Activated T-cell treated with anti-CD3 and anti-CD28 coated beads for 48 hours (primary cell): ENCODE measurements at regions not wholly inside any gene's neighbourhood (a gene's known extent, or its start where the extent isn't known, plus 50 kb on each side); places are given as distances from the start of the nearest gene placed in this dataset.
"Not testable (repeated sequence)": the region's sequence is repeated elsewhere in the genome, so short reads cannot be mapped to it uniquely, and the experiment has no call there.

ENCODE experiments used
- DNase-seq: peaks from one replicate; pipeline ENCODE4 v3.0.0-alpha.2; 2020; ENCODE audit warnings: low read depth

GRCh38 chr2:159880729-159881128 lies 82.7 kb upstream of the CD302 start:
- DNase-seq = no peak

- DNase-seq = peak; percentile 29
Observed at GRCh38 chr2:159879051-159879604, 81.1 kb upstream of the CD302 start.

- DNase-seq = no peak
Observed at GRCh38 chr2:159875083-159875482, 77.1 kb upstream of the CD302 start.

GRCh38 chr2:159873258-159873657 lies 75.2 kb upstream of the CD302 start:
- DNase-seq = no peak

- no peak for DNase-seq
Observed at GRCh38 chr2:159872353-159872752, 74.3 kb upstream of the CD302 start.

- not testable (repeated sequence) for DNase-seq
Observed at GRCh38 chr2:159868598-159869159, 70.7 kb upstream of the CD302 start.

- no peak for DNase-seq
Observed at GRCh38 chr2:159867567-159868361, 69.8 kb upstream of the CD302 start.

GRCh38 chr2:159863526-159864160 lies 65.6 kb upstream of the CD302 start:
- DNase-seq = no peak

- no peak for DNase-seq
Observed at GRCh38 chr2:159860581-159861310, 62.7 kb upstream of the CD302 start.

- DNase-seq = no peak
Observed at GRCh38 chr2:159859583-159859982, 61.6 kb upstream of the CD302 start.

- DNase-seq = no peak
Observed at GRCh38 chr2:159856760-159857159, 58.8 kb upstream of the CD302 start.

- no peak for DNase-seq
Observed at GRCh38 chr2:159855557-159856061, 57.6 kb upstream of the CD302 start.

GRCh38 chr2:159855143-159855542 lies 57.1 kb upstream of the CD302 start:
- DNase-seq = no peak

- no peak for DNase-seq
Observed at GRCh38 chr2:159854481-159854880, 56.5 kb upstream of the CD302 start.

- no peak for DNase-seq
Observed at GRCh38 chr2:159853101-159853500, 55.1 kb upstream of the CD302 start.

GRCh38 chr2:159851941-159852340 lies 53.9 kb upstream of the CD302 start:
- no peak for DNase-seq

- no peak for DNase-seq
Observed at GRCh38 chr2:159850789-159851188, 52.8 kb upstream of the CD302 start.

- no peak for DNase-seq
Observed at GRCh38 chr2:159849160-159849813, 51.3 kb upstream of the CD302 start.
